H9 (cell line): ENCODE measurements at regions not wholly inside any gene's neighbourhood (a gene's known extent, or its start where the extent isn't known, plus 50 kb on each side); places are given as distances from the start of the nearest gene placed in this dataset.

ENCODE experiments used
- DNase-seq: peaks from one replicate; pipeline ENCODE4 v3.0.0-alpha.2; 2017
- H2AFZ ChIP-seq: one replicate; pipeline ENCODE4 v1.6.1; 2013; ENCODE audit warnings: mild to moderate bottlenecking, low read length, control low read depth, moderate library complexity
- H2AK5ac ChIP-seq: 2 replicates; pipeline ENCODE4 v1.6.1; 2013; ENCODE audit warnings: low read length, control low read depth, mixed read lengths; ENCODE audit not compliant: insufficient read length
- H2BK120ac ChIP-seq: one replicate; pipeline ENCODE4 v1.6.1; 2013; ENCODE audit warnings: low read depth, mild to moderate bottlenecking, low read length, control low read depth, inconsistent platforms; ENCODE audit not compliant: poor library complexity, severe bottlenecking
- H2BK12ac ChIP-seq: 2 replicates; pipeline ENCODE4 v1.6.1; 2013; ENCODE audit warnings: low read length, control low read depth, mixed read lengths, low read depth; ENCODE audit not compliant: insufficient read length
- H2BK15ac ChIP-seq: 2 replicates; pipeline ENCODE4 v1.6.1; 2013; ENCODE audit warnings: low read depth, low read length, control low read depth
- H2BK20ac ChIP-seq: one replicate; pipeline ENCODE4 v1.6.1; 2013; ENCODE audit warnings: low read depth, mild to moderate bottlenecking, low read length, control low read depth, inconsistent platforms; ENCODE audit not compliant: poor library complexity, severe bottlenecking
- H2BK5ac ChIP-seq: 2 replicates; pipeline ENCODE4 v1.6.1; 2013; ENCODE audit warnings: low read length, control low read depth, mixed read lengths; ENCODE audit not compliant: insufficient read length
- H3K14ac ChIP-seq: 2 replicates; pipeline ENCODE4 v1.6.1; 2013; ENCODE audit warnings: low read length, control low read depth; ENCODE audit not compliant: insufficient read depth
- H3K18ac ChIP-seq: 2 replicates; pipeline ENCODE4 v1.6.1; 2013; ENCODE audit warnings: low read depth, mild to moderate bottlenecking, mixed read lengths, low read length, control low read depth; ENCODE audit not compliant: insufficient read length
- H3K23ac ChIP-seq: 2 replicates; pipeline ENCODE4 v1.6.1; 2013; ENCODE audit warnings: low read length, control low read depth, mixed read lengths, low read depth; ENCODE audit not compliant: insufficient read length
- H3K23me2 ChIP-seq: 2 replicates; pipeline ENCODE4 v1.6.1; 2013; ENCODE audit warnings: low read depth, mild to moderate bottlenecking, mixed read lengths, low read length, control low read depth; ENCODE audit not compliant: insufficient read length, poor library complexity, severe bottlenecking
- H3K27ac ChIP-seq: 2 replicates; pipeline ENCODE4 v1.5.1; 2013; ENCODE audit warnings: low read length, control low read depth, mixed read lengths, low read depth; ENCODE audit not compliant: insufficient read length
- H3K27me3 ChIP-seq: 2 replicates; pipeline ENCODE4 v1.6.1; 2013; ENCODE audit warnings: low read length, control low read depth, inconsistent platforms; ENCODE audit not compliant: insufficient read depth
- H3K4ac ChIP-seq: 2 replicates; pipeline ENCODE4 v1.6.1; 2013; ENCODE audit warnings: low read depth, mild to moderate bottlenecking, control low read depth, inconsistent platforms, low read length, moderate library complexity
- H3K4me1 ChIP-seq: 2 replicates; pipeline ENCODE4 v1.6.1; 2013; ENCODE audit warnings: low read length, control low read depth, inconsistent platforms; ENCODE audit not compliant: insufficient read depth
- H3K4me2 ChIP-seq: 2 replicates; pipeline ENCODE4 v1.6.1; 2013; ENCODE audit warnings: low read length, control low read depth, mixed read lengths; ENCODE audit not compliant: insufficient read length, insufficient read depth
- H3K56ac ChIP-seq: 2 replicates; pipeline ENCODE4 v1.6.1; 2013; ENCODE audit warnings: low read depth, mild to moderate bottlenecking, mixed read lengths, low read length, control low read depth; ENCODE audit not compliant: insufficient read length
- H3K79me1 ChIP-seq: 2 replicates; pipeline ENCODE4 v1.6.1; 2013; ENCODE audit warnings: low read depth, mild to moderate bottlenecking, moderate library complexity, low read length, control low read depth, inconsistent platforms; ENCODE audit not compliant: insufficient read depth, poor library complexity, severe bottlenecking
- H3K79me2 ChIP-seq: 2 replicates; pipeline ENCODE4 v1.6.1; 2013; ENCODE audit warnings: low read length, control low read depth, inconsistent platforms; ENCODE audit not compliant: insufficient read depth
- H3K9ac ChIP-seq: 2 replicates; pipeline ENCODE4 v1.6.1; 2013; ENCODE audit warnings: low read length, control low read depth, mixed read lengths; ENCODE audit not compliant: insufficient read length; ENCODE audit errors: extremely low read depth
- H3K9me3 ChIP-seq: one replicate; pipeline ENCODE4 v1.6.1; 2013; ENCODE audit warnings: low read depth, low read length, inconsistent platforms; ENCODE audit not compliant: control insufficient read depth
- H3T11ph ChIP-seq: one replicate; pipeline ENCODE4 v1.6.1; 2013; ENCODE audit warnings: mild to moderate bottlenecking, low read length, control low read depth, inconsistent platforms
- H4K20me1 ChIP-seq: one replicate; pipeline ENCODE4 v1.6.1; 2013; ENCODE audit not compliant: control insufficient read depth, insufficient read length, insufficient read depth
- H4K5ac ChIP-seq: 2 replicates; pipeline ENCODE4 v1.6.1; 2013; ENCODE audit warnings: low read depth, mild to moderate bottlenecking, mixed read lengths, low read length, control low read depth; ENCODE audit not compliant: insufficient read length
- H4K8ac ChIP-seq: replicated peaks from 2 replicates; pipeline ENCODE4 v1.6.1; 2013; ENCODE audit warnings: low read length, control low read depth, mixed read lengths, low read depth; ENCODE audit not compliant: insufficient read length
- H4K91ac ChIP-seq: 2 replicates; pipeline ENCODE4 v1.6.1; 2013; ENCODE audit warnings: low read depth, mild to moderate bottlenecking, moderate library complexity, mixed read lengths, low read length, control low read depth; ENCODE audit not compliant: insufficient read length
- H3K27ac Mint-ChIP-seq, 3 experiments: 2 replicates in 2 of 3; 3 replicates in 1 of 3; pipeline ENCODE4 v1.8.0; 2020 to 2021; ENCODE audit warnings: mixed read lengths in 3 of 3, mild to moderate bottlenecking in 1 of 3, moderate library complexity in 1 of 3
- H3K27me3 Mint-ChIP-seq: 2 replicates; pipeline ENCODE4 v1.8.0; 2021; ENCODE audit warnings: low read depth, mild to moderate bottlenecking, moderate library complexity, mixed read lengths
- H3K36me3 Mint-ChIP-seq, 3 experiments: 2 replicates in 2 of 3; 3 replicates in 1 of 3; pipeline ENCODE4 v1.8.0; 2020 to 2021; ENCODE audit warnings: low read depth in 3 of 3, mixed read lengths in 3 of 3; ENCODE audit not compliant: insufficient read depth in 1 of 3
- H3K4me1 Mint-ChIP-seq, 2 experiments: 2 replicates each; pipeline ENCODE4 v1.8.0; 2020; ENCODE audit warnings: mixed read lengths in 2 of 2
- H3K4me3 Mint-ChIP-seq, 2 experiments: 2 replicates in 1 of 2; 3 replicates in 1 of 2; pipeline ENCODE4 v1.8.0; 2020 to 2021; ENCODE audit warnings: mild to moderate bottlenecking in 2 of 2, mixed read lengths in 2 of 2, moderate library complexity in 1 of 2
- H3K9me3 Mint-ChIP-seq, 2 experiments: 2 replicates in 1 of 2; 3 replicates in 1 of 2; pipeline ENCODE4 v1.8.0; 2020; ENCODE audit warnings: mild to moderate bottlenecking in 2 of 2, mixed read lengths in 2 of 2, moderate library complexity in 1 of 2
- CTCF ChIP-seq: fragments of 200-600 bp; sonication (generic); conservative IDR thresholded peaks from 3 replicates; pipeline ENCODE4 v1.8.0; 2021; ENCODE audit warnings: antibody characterized with exemption, mild to moderate bottlenecking
- WGBS: extraction: QIAGEN DNeasy Blood & Tissue Kit; methylation state at CpG from one replicate; pipeline ENCODE4 v1.1.7; 2013; ENCODE audit warnings: missing lambda C conversion rate, low lambda C conversion rate, mixed read lengths; ENCODE audit not compliant: insufficient read length; ENCODE audit errors: extremely low coverage; 5-methylcytosine and 5-hydroxymethylcytosine counted together

GRCh38 chr7:67463983-67464382, 467.4 kb downstream of the TYW1 start:
- no peak overlapping the region for H2BK15ac ChIP-seq
- no peak overlapping the region for H4K91ac ChIP-seq
- no peaks in the 10 kb centered on the region for H3K23me2 ChIP-seq
- H3K23ac ChIP-seq = no peak overlapping the region
- WGBS = no CpG with 5 or more reads among the region's 1 CpG
- no peak overlapping the region for H3K4ac ChIP-seq
- H2AK5ac ChIP-seq = no peak overlapping the region
- peaks cover 7% of the 10 kb centered on the region for H3K9me3 ChIP-seq
- H3K79me1 ChIP-seq = no peaks in the 10 kb centered on the region
- no peak overlapping the region for H4K5ac ChIP-seq
- no peak overlapping the region for H2BK20ac ChIP-seq
- H2BK12ac ChIP-seq = no peak overlapping the region
- H2BK120ac ChIP-seq = no peak overlapping the region
- H3K18ac ChIP-seq = no peak overlapping the region
- H3K36me3 Mint-ChIP-seq = peaks cover 9 to 30% (median 20%) of the 10 kb centered on the region in 3 experiments
- no peak for TF ChIP-seq CTCF
- H2AFZ ChIP-seq = no peak overlapping the region
- no peak overlapping the region for H3K4me3 Mint-ChIP-seq
- no peaks in the 10 kb centered on the region for H3K4me1 ChIP-seq
- no peaks in the 10 kb centered on the region for H3K27me3 ChIP-seq
- H3K27me3 Mint-ChIP-seq = peaks cover 15% of the 10 kb centered on the region
- H3K4me1 Mint-ChIP-seq = no peaks in the 10 kb centered on the region
- no peak overlapping the region for H3K27ac Mint-ChIP-seq
- H3K79me2 ChIP-seq = no peaks in the 10 kb centered on the region
- no peak overlapping the region for H2BK5ac ChIP-seq
- no peaks in the 10 kb centered on the region for H4K20me1 ChIP-seq
- H3K9ac ChIP-seq = no peak overlapping the region
- DNase-seq = no peak
- no peak overlapping the region for H3K4me2 ChIP-seq
- H3K27ac ChIP-seq = no peak overlapping the region
- no peak overlapping the region for H3K56ac ChIP-seq
- no peak overlapping the region for H4K8ac ChIP-seq
- peaks cover 36 to 40% of the 10 kb centered on the region in 2 experiments for H3K9me3 Mint-ChIP-seq
- no peak overlapping the region for H3K14ac ChIP-seq
- no peak overlapping the region for H3T11ph ChIP-seq
